HEK293T (cell line): ENCODE measurements at regions not wholly inside any gene's neighbourhood (a gene's known extent, or its start where the extent isn't known, plus 50 kb on each side); places are given as distances from the start of the nearest gene placed in this dataset.

Experiments
- CTCF ChIA-PET: fragments of 350-600 bp; formaldehyde crosslinking; extraction: SDS; loops from one replicate; lab custom pipeline; 2021; ENCODE audit warnings: antibody characterized with exemption, inconsistent platforms; lab: Yijun Ruan, JAX
- POLR2A ChIA-PET: fragments of 350-600 bp; formaldehyde crosslinking; extraction: SDS; loops from one replicate; lab custom pipeline; 2020; ENCODE audit warnings: antibody characterized with exemption, inconsistent platforms; lab: Yijun Ruan, JAX
- DNase-seq: peaks from one replicate; pipeline ENCODE4 v3.0.0; 2012; ENCODE audit warnings: mixed read lengths; ENCODE audit errors: extremely low spot score
- ARNT ChIP-seq: fragments of 450-650 bp; IDR thresholded peaks from 2 replicates; pipeline ENCODE4 v1.6.1; 2017; ENCODE audit warnings: mild to moderate bottlenecking
- BHLHE40 ChIP-seq: fragments of 450-650 bp; IDR thresholded peaks from 2 replicates; pipeline ENCODE4 v1.6.1; 2016; ENCODE audit warnings: mild to moderate bottlenecking, moderate library complexity, borderline replicate concordance
- CTBP1 ChIP-seq: fragments of 450-650 bp; IDR thresholded peaks from 2 replicates; pipeline ENCODE4 v1.6.1; 2016; ENCODE audit warnings: borderline replicate concordance
- ELF4 ChIP-seq: fragments of 450-650 bp; IDR thresholded peaks from 2 replicates; pipeline ENCODE4 v1.6.1; 2017; ENCODE audit warnings: antibody characterized with exemption
- FOXA1 ChIP-seq: fragments of 450-650 bp; IDR thresholded peaks from 2 replicates; pipeline ENCODE4 v1.6.1; 2016; ENCODE audit warnings: mild to moderate bottlenecking
- FOXK2 ChIP-seq: fragments of 450-650 bp; IDR thresholded peaks from 2 replicates; pipeline ENCODE4 v1.6.1; 2016; ENCODE audit warnings: mild to moderate bottlenecking
- FOXM1 ChIP-seq: fragments of 450-650 bp; IDR thresholded peaks from 2 replicates; pipeline ENCODE4 v1.6.1; 2017; ENCODE audit warnings: mild to moderate bottlenecking, borderline replicate concordance
- HDGF ChIP-seq: fragments of 450-650 bp; IDR thresholded peaks from 2 replicates; pipeline ENCODE4 v1.6.1; 2017; ENCODE audit warnings: antibody characterized with exemption, borderline replicate concordance
- L3MBTL2 ChIP-seq: fragments of 450-650 bp; conservative IDR thresholded peaks from 2 replicates; pipeline ENCODE4 v1.6.1; 2016; ENCODE audit warnings: mild to moderate bottlenecking
- LEF1 ChIP-seq: fragments of 450-650 bp; IDR thresholded peaks from 2 replicates; pipeline ENCODE4 v1.6.1; 2017; ENCODE audit warnings: mild to moderate bottlenecking, borderline replicate concordance
- NFRKB ChIP-seq: fragments of 450-650 bp; IDR thresholded peaks from 2 replicates; pipeline ENCODE4 v1.6.1; 2016; ENCODE audit warnings: mild to moderate bottlenecking, moderate library complexity
- SP1 ChIP-seq: fragments of 450-650 bp; IDR thresholded peaks from 2 replicates; pipeline ENCODE4 v1.6.1; 2017
- SUZ12 ChIP-seq: fragments of 450-650 bp; IDR thresholded peaks from 2 replicates; pipeline ENCODE4 v1.6.1; 2016; ENCODE audit warnings: mild to moderate bottlenecking
- TARDBP ChIP-seq: fragments of 450-650 bp; IDR thresholded peaks from 2 replicates; pipeline ENCODE4 v1.6.1; 2016
- ZNF384 ChIP-seq: fragments of 450-650 bp; IDR thresholded peaks from 2 replicates; pipeline ENCODE4 v1.6.1; 2016
- TF ChIP-seq, protein P1 (sequence below): fragments of 450-650 bp; IDR thresholded peaks from 2 replicates; pipeline ENCODE4 v1.6.1; 2016

DNA sequence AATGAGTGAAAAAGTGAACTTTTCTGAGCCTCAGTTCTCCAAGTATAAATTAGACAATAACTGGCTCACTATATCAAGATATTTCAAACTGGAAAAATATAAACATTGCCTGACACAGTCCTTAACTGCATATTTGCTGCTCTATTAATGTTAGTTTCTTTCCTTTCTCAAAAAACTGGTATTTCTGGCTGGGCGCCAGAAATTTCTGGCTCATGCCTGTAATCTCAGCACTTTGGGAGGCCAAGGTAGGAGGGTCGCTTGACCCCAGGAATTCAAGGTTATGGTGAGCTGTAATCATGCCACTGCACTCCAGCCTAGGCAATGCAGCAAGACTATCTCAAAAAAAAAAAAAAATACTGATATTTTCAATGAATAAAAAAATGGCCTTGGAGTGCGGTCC lies 227.0 kb downstream of the MAGEB17 start:
- CTCF ChIA-PET: no interaction called here
- DNase-seq: no peak
- POLR2A ChIA-PET: no interaction called here
- TF ChIP-seq L3MBTL2 (no peak), ELF4 (no peak), NFRKB (no peak), ARNT (no peak), SP1 (no peak), FOXM1 (no peak), ZNF384 (no peak), BHLHE40 (no peak), LEF1 (no peak), TARDBP (no peak)
- TF ChIP-seq, protein P1, sequence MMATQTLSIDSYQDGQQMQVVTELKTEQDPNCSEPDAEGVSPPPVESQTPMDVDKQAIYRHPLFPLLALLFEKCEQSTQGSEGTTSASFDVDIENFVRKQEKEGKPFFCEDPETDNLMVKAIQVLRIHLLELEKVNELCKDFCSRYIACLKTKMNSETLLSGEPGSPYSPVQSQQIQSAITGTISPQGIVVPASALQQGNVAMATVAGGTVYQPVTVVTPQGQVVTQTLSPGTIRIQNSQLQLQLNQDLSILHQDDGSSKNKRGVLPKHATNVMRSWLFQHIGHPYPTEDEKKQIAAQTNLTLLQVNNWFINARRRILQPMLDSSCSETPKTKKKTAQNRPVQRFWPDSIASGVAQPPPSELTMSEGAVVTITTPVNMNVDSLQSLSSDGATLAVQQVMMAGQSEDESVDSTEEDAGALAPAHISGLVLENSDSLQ: no peak

DNA sequence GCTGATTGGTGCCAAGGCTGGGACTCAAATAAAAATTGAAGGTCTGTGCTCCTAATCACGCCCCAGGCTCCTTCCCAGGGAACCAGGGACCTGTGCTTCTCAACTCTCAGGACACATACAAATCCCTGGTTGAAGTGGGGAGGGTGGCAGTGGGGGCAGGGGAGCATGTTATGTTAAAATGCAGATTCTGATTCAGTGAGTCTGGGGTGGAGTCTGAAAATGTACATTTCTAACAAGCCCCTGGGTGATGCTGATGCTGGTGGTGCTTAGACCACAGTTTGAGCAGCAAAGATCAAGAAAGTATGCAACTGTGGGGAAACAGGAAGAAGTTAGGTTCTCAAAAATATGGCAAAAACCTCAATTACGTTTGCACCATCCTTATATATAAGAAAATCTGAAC lies 236.5 kb downstream of the MAGEB17 start:
- DNase-seq: no peak
- CTCF ChIA-PET: no interaction called here
- POLR2A ChIA-PET: no interaction called here

DNA sequence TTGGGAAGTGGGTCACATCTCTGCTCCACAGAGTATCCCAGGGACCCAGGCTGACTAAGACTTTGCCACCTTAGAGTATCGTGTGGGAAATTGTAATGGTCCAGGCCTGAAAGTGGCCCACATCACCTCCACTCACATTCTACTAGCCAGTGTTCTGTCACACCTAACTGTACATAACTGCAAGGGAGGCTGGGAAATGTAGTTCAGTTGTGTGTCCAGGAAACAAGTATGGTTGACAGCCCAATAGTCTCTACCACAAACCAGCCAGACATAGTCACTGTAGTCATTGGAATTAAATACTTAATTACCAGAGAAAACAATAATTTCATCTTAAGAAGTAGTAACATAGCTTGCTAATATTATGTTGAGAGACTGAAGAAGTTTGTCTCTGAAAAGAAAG lies 233.4 kb upstream of the S100G start:
- no peak for DNase-seq
- POLR2A ChIA-PET: no interaction called here
- no peak for TF ChIP-seq NFRKB
- TF ChIP-seq SUZ12: no peak
- no peak for TF ChIP-seq ARNT
- TF ChIP-seq FOXK2: no peak
- no peak for TF ChIP-seq TARDBP
- TF ChIP-seq L3MBTL2: no peak
- no peak for TF ChIP-seq CTBP1
- TF ChIP-seq, protein P1: no peak
- no peak for TF ChIP-seq FOXM1
- no peak for TF ChIP-seq FOXA1
- no peak for TF ChIP-seq ELF4
- TF ChIP-seq HDGF: no peak
- TF ChIP-seq BHLHE40: no peak
- no peak for TF ChIP-seq LEF1
- TF ChIP-seq SP1: no peak
- TF ChIP-seq ZNF384: no peak
- CTCF ChIA-PET: interaction anchor here (1.6 kb wide), 1 partner anchor 28 kb away, joined by 4 read pairs; no protein-coding TSS in a partner anchor

More for the DNA sequence above, 236.5 kb downstream of the MAGEB17 start:
- no peak for TF ChIP-seq SUZ12
- no peak for TF ChIP-seq FOXM1
- no peak for TF ChIP-seq CTBP1
- TF ChIP-seq, protein P1: no peak
- TF ChIP-seq FOXK2: no peak
- TF ChIP-seq NFRKB: no peak
- no peak for TF ChIP-seq ZNF384
- TF ChIP-seq ELF4: no peak
- no peak for TF ChIP-seq HDGF
- no peak for TF ChIP-seq TARDBP
- TF ChIP-seq ARNT: no peak
- no peak for TF ChIP-seq L3MBTL2
- TF ChIP-seq SP1: no peak

DNA sequence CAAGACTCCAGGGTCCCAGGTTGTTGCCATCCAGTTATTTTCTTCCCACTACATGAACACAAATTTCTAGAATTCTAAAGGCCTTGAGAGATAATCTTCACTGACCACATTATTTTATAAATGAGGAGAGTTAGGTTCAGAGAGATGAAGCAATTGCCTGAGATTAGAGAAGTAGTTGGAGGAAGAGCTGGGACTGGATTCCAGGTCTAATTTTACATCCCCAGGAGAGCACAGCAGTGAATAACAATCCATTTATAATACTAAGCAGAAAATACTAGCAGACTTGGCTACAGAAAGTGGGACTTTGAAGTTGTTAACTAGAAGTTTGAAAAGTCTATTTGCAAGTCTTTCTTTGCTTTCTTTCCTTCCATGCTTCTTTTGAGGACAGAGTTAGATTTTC lies 231.3 kb upstream of the S100G start:
- POLR2A ChIA-PET: no interaction called here
- TF ChIP-seq HDGF (no peak), FOXM1 (no peak), CTBP1 (no peak), SP1 (no peak), FOXK2 (no peak), L3MBTL2 (no peak), ELF4 (no peak), FOXA1 (no peak), SUZ12 (no peak), BHLHE40 (no peak), NFRKB (no peak), ZNF384 (no peak), TARDBP (no peak), ARNT (no peak), LEF1 (no peak)
- TF ChIP-seq, protein P1: no peak
- CTCF ChIA-PET: no interaction called here
- DNase-seq: no peak

DNA sequence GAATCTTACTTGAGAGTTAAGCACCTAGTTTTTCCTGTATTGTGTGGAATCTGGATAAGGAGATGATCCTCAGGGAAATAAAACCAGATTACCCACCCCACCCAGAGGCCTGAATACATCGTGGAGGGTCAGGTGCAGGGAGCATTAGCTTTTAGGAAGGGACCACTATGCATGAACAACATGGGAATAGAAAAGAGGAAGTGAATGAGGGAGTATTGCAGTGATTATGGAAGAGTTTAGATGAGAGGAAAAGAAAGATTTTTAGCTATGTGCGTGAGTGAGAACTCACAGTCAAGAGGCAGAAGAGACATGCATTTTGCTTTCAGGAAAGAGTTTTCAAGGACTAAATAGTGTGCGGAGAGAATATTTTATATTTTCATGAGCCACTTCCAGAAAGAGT lies 222.3 kb upstream of the S100G start:
- POLR2A ChIA-PET: no interaction called here
- no peak for DNase-seq
- no peak for TF ChIP-seq HDGF
- TF ChIP-seq, protein P1: no peak
- no peak for TF ChIP-seq SUZ12
- TF ChIP-seq NFRKB: no peak
- TF ChIP-seq SP1: no peak
- no peak for TF ChIP-seq L3MBTL2
- TF ChIP-seq LEF1: no peak
- no peak for TF ChIP-seq FOXK2
- TF ChIP-seq FOXA1: no peak
- TF ChIP-seq ARNT: no peak
- no peak for TF ChIP-seq CTBP1
- CTCF ChIA-PET: interaction anchor here (0.7 to 2.4 kb wide), 2 partner anchors 9 to 10 kb away, joined by 5 to 14 read pairs; no protein-coding TSS in a partner anchor
